Left kidney (tissue), 1 donor: ENCODE measurements at regions not wholly inside any gene's neighbourhood (a gene's known extent, or its start where the extent isn't known, plus 50 kb on each side); places are given as distances from the start of the nearest gene placed in this dataset.

Experiments used
- DNase-seq: peaks from one replicate; pipeline ENCODE4 v3.0.0-alpha.2; 2013

DNA sequence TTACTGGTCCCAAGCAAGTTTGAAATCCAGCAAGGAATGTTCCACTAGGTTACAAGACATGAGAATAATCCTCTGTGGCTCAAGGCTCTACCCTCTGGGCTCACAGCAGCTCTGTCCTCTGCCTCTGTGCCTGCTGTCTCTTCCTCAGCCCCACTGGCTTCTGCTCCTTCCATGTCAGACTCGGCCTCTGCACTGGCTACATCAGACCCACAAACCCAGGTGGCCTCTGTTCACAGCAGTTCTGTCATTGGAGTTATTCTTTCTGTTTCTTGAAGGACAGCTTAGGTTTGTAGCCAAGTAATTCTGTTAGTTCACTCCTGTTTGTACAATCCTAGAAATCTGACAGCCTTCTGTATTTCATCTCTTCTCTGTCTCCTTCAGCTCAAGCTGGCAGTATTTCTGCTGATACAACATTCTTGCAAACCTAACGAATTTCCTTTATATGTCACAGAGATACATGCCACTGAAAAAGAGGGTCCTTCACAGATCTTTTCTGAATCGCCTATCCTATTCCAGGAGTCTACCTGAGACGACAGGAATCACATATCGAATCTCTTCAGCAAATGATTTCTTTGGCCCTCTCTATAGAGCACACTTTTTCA, 227.8 kb upstream of the PLSCR5 start:
- DNase-seq = no peak

DNA sequence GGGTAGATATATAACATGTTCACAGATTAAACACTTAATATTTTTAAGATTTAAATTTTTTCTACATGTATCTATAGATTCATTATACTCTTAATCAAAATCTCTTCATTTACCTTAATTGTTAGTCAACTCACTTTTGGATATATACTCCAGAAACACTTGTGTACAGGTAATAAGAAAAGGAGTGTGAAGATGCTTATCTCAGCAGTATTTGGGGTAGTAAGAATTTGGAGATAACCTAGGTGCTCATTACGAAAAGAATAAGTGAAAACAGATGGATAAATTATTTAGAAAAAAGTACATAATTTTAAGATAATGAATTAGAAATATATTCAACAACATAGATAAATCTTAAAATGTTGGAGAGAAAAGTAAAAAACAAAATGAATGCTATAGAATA, 226.5 kb upstream of the PLSCR5 start:
- no peak for DNase-seq

DNA sequence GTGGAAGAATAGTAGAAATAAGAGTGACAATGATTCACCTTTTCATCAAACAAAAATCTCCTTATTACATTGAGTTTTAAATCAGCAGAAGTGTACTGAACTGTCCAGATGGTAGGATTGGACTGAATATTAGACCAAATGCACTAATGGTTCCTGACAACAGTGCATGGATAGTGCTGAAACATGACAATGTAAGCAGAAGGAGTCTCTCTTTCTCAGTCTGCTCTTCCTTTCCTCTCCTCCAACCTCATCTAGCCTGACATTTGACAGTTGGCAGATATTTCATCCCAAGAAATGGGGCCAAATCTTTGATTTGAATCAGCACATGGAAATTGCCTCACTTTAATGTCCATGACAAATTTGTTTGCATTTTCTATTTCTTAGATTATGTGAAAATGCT, 225.1 kb upstream of the PLSCR5 start:
- no peak for DNase-seq

DNA sequence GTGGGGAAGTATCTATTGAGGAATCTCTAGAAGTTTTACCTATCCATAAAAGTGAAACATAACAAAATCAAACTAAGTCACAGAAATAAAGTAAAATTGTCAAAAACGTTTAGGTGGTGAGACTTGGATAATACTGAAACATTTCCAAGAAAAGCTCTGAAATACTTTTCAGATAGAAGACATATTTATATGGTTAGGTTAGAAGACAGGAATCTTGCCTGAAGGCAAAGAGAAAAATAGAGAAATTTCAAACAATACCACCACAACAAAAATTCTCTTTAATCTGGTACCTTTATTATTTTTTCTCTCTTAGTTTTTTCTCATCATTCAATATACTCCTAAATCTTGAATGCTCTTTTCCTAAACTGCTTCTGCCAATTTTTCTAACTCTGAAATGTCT, 222.7 kb upstream of the PLSCR5 start:
- DNase-seq = no peak

DNA sequence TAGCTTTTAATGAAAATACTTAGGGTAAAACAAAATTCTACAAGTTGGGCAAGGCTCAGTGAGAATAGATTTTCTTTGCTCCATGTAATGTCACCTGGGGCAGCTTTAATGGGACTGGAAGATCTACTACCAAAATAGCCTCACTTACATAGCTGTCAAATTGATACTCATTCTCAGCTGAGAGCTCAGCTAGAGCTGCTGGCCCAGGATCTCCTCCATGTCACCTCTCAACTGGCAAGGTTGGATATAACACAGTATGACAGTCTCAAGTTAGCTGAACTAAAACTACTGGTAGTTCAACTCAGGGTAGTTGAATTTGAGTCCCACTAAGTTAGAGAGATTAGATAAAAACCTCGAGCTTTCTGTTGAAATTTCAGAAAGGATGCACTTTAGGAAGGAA, 218.5 kb upstream of the PLSCR5 start:
- DNase-seq = no peak

DNA sequence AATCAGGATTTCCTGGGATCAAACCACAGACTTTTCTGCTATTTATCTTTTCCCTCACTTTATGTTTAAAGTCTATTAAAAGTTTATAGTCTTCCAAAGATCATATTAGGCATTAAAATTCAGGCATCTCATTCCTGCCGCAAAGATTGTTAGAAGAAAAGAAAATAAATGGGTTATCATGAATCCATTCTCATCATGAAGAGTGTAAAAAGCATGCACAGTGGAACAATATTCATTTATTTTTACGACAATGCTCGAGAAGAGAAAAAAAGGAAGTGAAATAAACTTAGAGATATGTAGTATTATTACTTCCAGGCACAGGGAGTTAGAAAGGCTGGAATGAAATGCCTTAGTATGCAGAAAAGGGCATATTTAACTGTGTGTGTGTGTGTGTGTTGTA, 213.7 kb upstream of the PLSCR5 start:
- no peak for DNase-seq

DNA sequence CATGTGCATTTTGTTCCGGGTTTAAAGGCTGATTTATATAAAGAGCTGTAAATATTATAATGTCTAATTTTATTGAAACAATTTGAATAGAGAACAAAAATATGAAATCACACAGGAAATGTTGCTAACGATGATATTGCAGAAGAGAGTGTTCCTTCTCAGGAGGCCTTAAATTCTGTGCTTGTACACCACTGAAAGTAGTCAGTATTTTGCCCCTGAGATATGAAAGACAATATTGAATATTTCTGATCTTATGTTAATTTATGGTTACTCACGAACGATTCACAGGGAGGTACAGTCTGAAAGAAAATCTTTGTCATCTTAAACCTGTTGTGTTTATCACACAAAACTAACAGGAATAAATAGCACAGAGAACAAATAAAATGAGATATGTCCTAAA, 213.2 kb upstream of the PLSCR5 start:
- DNase-seq = no peak

DNA sequence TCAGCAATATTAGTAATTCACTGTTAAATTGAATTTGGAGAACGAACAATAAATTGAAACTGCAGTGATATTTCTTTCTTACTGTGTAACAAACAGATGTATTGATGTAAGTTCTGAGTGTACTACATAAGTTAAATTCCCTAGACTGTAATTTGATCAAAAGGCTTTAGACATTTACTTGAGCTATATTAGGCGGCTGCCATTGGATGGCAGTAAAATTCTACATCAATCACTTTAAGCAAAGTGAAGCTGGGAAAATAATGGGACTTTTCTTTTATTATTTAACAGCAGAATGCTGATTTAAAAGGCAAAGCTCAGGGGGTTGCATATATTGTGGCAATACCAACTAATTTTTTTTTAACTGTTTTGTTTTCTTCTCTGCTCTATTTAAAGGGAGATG, 212.6 kb upstream of the PLSCR5 start:
- peak; percentile 13 for DNase-seq

DNA sequence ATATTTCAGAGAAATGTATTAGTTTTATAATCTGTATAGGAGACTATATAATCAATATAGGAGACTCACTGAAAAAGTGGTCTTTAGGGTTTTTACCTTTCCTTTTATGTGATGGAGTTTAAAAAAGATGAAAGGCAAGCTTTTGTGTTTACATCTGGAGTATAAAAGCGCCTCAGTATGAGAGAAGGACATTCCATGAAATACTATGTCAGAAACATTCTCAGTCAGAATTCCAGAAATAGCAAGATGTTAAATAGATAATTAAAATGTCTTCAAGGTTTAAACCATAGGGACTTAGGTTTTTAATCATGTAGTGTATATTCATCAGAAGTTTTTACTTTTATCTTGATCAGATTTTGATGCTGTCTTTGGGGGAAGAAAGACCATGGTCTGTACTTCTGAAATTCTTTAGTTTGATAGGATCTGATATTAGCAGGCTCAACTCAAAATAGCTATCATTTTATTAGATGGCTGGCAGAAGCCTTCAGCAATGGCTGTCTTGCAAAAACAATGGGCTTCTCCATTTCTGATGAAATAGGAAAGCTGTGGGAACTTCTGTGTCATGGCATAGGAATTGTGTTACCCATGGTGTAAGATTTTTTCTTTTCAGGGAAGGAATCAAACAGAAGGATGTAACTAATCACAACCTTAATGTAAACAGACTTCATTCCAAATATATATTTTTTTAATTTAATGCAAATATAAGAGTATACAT, 209.6 kb upstream of the PLSCR5 start:
- no peak for DNase-seq

DNA sequence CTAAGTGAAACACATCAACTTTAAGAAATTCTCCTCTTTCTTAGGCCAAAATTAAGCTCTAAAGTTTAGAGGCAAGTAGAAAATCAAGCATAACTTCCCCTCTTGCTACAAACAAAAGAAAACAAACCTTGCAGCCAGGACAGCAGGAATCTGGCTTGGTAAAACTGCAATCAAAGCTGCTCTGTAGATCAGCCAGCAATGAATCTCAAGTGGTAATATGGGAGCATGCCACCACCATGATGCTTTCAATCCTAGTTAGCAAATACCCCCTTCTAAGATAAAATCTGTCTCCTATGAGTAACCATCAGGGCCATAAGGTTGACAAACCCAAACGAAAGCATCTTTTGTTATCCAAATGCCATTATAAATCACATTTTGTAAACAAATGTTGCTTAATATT, 208.3 kb upstream of the PLSCR5 start:
- no peak for DNase-seq

DNA sequence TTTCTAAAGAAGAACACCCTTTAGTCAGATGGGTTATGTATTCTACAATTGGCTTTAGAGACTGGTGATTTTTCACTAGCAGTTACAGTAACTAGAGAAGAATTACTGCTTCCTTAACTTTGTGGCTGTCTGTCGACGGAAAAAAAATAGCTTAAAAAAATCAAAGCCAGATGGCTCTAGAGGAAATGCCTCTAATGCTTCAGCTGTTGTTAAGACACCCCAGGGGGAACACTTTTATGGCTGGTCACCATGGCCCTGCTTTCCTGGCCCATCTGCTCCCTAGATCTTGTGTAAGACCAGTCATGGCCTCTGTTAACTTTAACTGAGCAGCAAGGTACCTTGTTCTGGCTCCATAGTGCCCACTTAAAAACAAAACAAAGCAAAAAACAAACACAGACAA, 198.6 kb upstream of the PLSCR5 start:
- peak; percentile 12 for DNase-seq

DNA sequence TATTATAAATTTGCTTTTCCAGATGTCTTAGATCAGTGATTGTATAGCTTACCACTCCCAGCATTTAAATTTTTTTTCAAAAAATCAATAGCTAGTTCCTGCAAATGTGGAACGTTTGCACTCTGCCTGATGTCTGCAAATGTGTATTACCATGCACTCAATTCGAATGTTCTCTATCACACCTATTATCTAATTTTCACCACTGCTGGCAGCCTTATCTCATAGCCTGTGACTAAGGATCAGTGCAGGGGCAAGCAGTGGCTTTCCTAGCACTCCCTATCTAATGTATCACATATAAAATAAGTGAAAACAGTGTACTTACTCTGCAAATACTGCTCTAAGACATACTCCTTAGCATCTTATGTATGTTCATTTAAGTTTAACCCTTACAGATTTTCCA, 196.3 kb upstream of the PLSCR5 start:
- no peak for DNase-seq

DNA sequence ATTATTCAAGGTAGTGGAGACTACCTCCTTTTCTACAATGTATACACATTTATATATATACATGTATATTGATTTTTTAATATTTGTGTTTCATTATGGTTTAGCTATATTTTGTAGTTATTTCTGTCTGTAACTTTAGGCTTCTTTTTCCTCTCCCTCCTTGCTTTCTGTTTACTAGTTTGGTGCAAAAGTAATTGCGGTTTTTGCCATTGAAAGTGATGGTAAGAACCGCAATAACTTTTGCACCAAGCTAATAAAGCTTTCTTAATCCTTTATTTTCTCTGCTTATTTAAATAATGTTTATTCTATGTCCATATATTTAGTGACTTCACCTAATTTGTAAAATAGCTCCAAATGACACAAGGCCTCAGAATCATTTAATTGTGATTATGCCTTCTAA, 195.3 kb upstream of the PLSCR5 start:
- DNase-seq = no peak

DNA sequence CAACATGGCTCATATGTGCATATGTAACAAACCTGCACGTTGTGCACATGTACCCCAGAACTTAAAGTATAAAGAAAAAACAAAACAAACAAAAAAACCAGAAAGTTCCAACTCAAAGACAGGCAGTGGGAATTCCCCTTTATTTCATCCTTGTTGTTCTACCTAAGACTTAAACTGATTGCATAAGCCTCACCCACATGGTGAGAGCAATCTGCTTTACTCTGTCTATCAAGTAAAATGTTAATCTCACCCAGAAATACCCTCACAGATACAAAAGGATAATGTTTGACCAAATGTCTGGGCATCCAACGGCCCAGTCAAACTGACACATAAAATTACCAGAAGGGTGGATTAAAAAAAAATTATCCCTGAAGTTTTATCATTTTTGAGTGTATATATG, 190.9 kb upstream of the PLSCR5 start:
- DNase-seq = no peak

DNA sequence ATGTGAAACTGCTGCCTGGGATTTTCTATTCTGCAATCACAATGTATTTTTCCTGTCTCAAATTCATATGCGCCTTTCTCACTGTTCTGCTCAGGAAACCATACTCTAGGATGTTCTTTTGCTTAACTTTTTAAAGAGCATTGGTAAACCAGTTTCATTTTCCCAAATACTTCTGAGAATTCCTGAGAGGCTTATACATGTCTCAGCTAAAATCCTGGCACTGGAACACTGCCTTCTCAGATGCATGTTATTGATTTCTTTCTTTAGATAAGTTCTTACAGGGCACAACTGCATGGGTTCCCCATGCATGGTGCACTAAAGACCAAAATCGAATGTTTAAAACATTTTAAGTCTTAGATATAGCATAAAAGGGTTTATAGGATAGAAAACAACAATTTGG, 178.3 kb upstream of the PLSCR5 start:
- no peak for DNase-seq

DNA sequence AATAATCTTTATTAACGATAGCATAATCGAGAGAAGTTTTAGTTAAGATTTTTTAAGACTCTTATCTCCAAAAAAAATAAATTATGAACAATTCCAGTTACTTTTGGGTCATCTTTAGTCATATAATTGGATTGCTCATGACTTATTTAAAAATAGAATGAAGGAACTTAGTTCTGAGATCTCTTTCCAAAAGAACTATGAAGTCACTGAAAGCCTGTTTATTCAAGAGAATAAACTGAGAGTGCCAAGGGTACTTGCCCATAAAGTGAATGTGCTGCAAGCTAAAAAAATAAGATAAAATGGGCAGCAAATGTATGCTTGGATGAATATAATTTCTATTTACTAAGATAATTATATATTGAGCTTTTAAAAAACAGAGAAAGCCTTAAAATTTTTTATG, 176.5 kb upstream of the PLSCR5 start:
- DNase-seq = no peak

DNA sequence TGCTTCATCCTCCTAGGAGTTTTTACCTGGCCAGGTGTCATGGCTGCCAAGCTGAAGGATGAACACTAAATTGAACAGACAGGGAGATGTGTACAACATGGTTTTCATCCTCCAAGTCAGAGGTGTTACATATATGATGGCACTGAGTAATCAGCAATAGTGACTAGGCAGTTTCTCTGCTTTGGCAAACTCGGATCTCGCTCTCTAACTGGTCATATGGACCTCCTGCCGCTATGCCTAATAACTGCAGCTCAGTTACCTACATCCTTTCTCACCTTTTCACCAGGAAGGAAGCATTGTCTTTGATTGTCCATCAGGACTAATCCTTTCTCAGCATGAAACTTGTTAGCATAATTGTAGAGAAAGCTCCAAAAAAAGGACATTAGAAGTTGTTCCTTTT, 175.9 kb upstream of the PLSCR5 start:
- no peak for DNase-seq

DNA sequence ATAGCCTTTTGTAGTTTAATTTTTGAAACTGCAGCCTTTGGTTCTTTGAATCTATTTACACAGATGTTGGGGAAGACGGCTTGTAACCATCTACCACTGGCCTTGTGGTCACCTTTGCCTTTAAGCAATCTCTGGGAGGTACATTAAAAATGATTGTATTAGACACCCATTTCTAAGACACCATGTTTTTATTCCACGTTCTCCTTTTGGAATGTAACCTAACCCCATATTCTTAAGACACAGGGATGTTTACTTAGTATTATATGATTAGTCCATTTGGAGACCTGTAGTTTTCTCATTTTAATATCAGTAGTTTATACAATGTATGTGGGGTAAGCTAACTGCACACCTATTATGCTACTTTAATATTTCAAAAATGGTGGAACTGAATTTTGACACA, 175.1 kb upstream of the PLSCR5 start:
- DNase-seq = no peak

DNA sequence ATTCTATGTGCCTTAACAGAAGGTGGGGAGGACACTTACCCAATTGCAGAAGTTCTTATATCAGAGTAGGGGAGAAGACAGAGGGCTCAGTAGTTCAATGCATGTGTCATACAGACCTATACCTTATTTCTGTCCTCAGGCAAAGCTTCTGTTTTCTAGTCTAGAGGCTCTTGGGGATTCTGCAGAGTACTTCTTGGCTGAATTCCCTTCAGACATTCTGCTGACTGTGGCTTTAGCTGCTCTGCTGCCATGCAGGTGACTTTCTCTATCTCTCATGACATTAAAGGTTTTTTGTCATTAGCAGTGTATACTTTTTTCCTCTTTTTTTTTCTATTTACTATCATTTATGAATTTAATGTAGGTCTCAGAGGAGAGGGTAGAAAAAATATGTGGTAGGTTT, 172.8 kb upstream of the PLSCR5 start:
- no peak for DNase-seq

DNA sequence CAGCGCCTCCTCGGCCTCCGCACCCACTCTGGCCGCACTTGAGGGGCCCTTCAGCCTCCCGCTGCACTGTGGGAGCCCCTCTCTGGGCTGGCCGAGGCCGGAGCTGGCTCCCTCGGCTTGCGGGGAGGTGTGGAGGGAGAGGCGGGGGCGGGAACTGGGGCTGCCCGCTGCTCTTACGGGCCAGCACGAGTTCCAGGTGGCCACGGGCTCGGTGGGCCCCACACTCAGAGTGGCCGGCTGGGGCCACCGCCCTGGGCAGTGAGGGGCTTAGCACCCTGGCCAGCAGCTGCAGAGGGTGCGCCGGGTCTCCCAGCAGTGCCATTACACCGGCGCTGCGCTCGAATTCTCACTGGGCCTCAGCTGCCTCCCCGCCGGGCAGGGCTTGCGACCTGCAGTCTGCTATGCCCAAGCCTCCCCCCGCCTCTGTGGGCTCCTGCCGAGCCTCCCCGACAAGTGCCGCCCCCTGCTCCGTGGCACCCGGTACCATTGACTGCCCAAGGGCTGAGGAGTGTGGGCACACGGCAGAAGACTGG, 167.1 kb upstream of the PLSCR5 start:
- DNase-seq = no peak

DNA sequence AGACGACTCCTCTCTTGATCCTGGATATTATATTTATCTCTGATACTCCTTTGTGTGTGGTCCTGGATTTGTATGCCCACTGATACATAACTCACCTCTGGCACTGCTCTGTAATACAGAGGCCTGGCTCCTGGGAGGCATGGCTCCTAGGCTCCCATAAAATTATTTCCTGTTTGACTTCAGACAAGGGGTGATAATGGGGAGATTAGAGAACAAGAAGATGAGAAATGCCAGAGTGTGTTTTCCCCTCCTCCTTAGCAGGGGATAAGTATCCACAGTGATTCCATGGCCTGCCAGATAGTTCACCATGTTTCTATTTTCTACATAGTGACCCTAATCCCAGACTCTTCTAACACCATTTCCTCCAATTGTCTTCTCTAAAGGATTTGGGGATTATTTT, 165.7 kb upstream of the PLSCR5 start:
- no peak for DNase-seq

DNA sequence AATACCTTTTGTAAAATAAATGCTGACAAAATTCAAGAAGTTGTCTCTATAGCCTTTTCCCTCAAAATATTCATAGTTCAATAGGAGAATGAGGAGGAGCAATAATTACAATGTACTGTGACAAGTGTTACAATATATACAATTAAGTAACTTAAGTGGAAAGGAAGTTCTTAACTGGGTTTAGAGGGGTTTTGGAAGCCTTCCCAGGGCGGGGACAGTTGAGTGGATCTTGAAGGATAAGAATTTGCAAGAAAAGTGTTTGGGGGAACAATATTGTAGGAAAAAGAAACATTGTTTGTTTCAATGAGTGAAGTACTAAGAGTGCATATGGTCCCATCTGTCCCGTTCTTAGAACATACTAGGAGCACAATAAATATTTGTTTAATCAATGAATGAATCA, 165.2 kb upstream of the PLSCR5 start:
- DNase-seq = no peak

DNA sequence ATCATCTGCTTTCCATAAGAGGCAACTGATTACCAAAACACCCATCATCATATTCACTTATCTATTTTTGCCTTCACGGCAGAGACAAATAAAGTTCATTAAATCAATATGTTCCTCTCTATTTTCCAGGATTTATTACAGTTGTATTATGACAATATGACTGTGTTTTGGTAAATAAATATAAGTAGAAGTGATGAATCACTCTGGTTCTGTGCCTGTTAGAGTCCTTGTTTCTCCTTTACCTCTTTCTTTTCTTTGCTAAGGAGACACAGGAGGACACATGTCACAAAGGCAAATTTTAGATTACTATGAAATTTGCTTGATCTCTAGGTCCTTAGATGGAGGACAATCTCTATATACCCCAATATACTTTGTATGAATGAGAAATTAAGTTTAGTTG, 152.6 kb upstream of the PLSCR5 start:
- no peak for DNase-seq

DNA sequence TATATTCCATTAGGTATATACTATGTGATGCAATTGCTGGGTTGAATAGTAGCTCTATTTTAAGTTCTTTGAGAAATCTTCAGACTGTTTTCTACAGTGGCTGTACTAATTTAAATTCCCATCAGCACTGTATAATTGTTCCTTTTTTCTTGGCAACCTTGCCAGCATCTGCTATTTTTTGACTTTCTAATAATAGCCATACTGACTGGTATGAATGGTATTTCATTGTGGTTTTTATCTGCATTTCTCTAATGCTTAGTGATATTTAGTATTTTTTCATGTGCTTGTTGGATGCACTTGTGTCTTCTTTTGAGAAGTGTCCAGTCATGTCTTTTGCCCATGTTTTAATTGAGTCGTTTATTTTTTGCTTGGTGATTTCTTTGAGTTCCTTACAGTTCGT, 145.1 kb upstream of the PLSCR5 start:
- DNase-seq = no peak
